ENCODE measurements at regions not wholly inside any gene's neighbourhood (a gene's known extent, or its start where the extent isn't known, plus 50 kb on each side); places are given as distances from the start of the nearest gene placed in this dataset.
A peak's percentile ranks its signal among the peaks of the same experiment; 100 is the strongest.

- no peak for TF ChIP-seq POLR2A (IDR thresholded peaks at IDR 0.05)
- no peak for TF ChIP-seq CTCF (IDR thresholded peaks at IDR 0.05)
- H3K4me3 ChIP-seq (ENCODE audit: low read depth, poor library complexity, severe bottlenecking), result no peak overlapping the region
- intact Hi-C loops (cut with DNase I; ENCODE audit: low total_unique reads), result no loop called here
- no peak for DNase-seq (ENCODE audit: low spot score in 2 of 2)
- WGBS, 2 donors, result 39 to 52% methylated on average over 10 to 11 of the region's 11 CpGs
Observed at GRCh38 chr1:228837817-228838716, 102.8 kb downstream of the RHOU start.

GRCh38 chr1:228838717-228839500, 103.6 kb downstream of the RHOU start:
- 89 to 91% methylated on average over 8 of the region's 8 CpGs for WGBS, 2 donors
- intact Hi-C loops (cut with DNase I; ENCODE audit: low total_unique reads), result no loop called here
- no peak overlapping the region for H3K4me3 ChIP-seq (ENCODE audit: low read depth, poor library complexity, severe bottlenecking)
- TF ChIP-seq CTCF (IDR thresholded peaks at IDR 0.05) (no peak), POLR2A (IDR thresholded peaks at IDR 0.05) (no peak)
- DNase-seq (ENCODE audit: low spot score in 2 of 2), result no peak

DNA sequence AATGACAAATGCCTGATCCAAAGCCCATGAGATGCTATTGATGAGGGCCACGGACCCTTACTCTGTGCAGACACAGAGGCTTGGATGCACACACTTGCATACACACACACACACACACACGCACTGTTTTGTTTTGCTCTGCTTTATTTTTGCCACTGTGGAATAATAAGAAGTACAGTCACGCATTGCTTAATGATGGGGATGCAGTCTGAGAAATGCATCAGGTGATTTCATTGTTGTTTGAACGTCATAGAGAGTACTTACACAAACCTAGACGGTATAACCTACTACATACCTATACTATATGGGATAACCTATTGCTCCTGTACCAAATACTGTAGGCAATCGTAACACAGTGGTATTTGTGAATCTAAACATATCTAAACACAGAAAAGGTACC, 104.4 kb downstream of the RHOU start:
- DNase-seq (ENCODE audit: low spot score in 2 of 2), result no peak
- intact Hi-C loops (cut with DNase I; ENCODE audit: low total_unique reads), result no loop called here
- H3K4me3 ChIP-seq (ENCODE audit: low read depth, poor library complexity, severe bottlenecking), result no peak overlapping the region
- WGBS, 2 donors, result 88 to 92% methylated on average over 6 of the region's 6 CpGs
- no peak for TF ChIP-seq CTCF (IDR thresholded peaks at IDR 0.05)

DNA sequence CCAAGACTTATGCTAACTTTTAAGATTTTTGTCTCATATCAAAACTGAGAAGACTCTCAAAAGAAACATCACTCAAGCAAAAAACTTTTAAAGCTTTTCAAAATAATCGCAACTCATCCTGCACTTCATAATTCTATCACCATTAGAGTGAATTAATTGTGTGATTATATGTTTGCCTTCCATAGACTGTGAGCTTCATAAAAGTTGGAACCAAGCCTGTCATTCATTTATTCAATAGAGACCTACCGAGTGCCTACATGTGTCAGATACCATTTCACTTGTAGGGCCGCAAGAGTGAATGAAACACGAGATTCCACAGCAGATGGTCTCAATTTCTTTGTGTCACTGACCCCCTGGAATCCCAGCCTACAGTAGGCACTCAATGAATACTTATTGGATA, 106.4 kb downstream of the RHOU start:
- no peak overlapping the region for H3K4me3 ChIP-seq (ENCODE audit: low read depth, poor library complexity, severe bottlenecking)
- WGBS, 2 donors, result 81 to 86% methylated on average over 4 of the region's 4 CpGs
- intact Hi-C loops (cut with DNase I; ENCODE audit: low total_unique reads), result no loop called here
- peak in 1 of 2 donors; percentile 42 for DNase-seq (ENCODE audit: low spot score in 2 of 2)
- TF ChIP-seq CTCF (IDR thresholded peaks at IDR 0.05) (no peak), POLR2A (IDR thresholded peaks at IDR 0.05) (no peak)

- no peak overlapping the region for H3K4me3 ChIP-seq (ENCODE audit: low read depth, poor library complexity, severe bottlenecking)
- TF ChIP-seq POLR2A (IDR thresholded peaks at IDR 0.05) (no peak), CTCF (IDR thresholded peaks at IDR 0.05) (no peak)
- peak in 1 of 2 donors; percentile 83 for DNase-seq (ENCODE audit: low spot score in 2 of 2)
- WGBS, 2 donors, result 41 to 56% methylated on average over 6 of the region's 6 CpGs
- intact Hi-C loops (cut with DNase I; ENCODE audit: low total_unique reads), result no loop called here
Observed at GRCh38 chr1:228842094-228842775, 107.0 kb downstream of the RHOU start.
